HepG2 (cell line): ENCODE measurements at regions not wholly inside any gene's neighbourhood (a gene's known extent, or its start where the extent isn't known, plus 50 kb on each side); places are given as distances from the start of the nearest gene placed in this dataset.

Experiments
- ATAC-seq: fragments of 200-7000 bp; cut with Tn5 transposase; 3 replicates; pipeline ENCODE4 v1.9.1; 2020; ENCODE audit warnings: mild to moderate bottlenecking, moderate library complexity
- BruUV-seq: library from RNA; stranded (reverse); fragments of 400-500 nt; replicated peaks from 2 replicates; lab custom pipeline; 2021; lab: Mats Ljungman, UMichigan
- CTCF ChIA-PET: fragments of 300-600 bp; formaldehyde crosslinking; extraction: SDS; loops from one replicate; lab custom pipeline; 2021; ENCODE audit warnings: low total read pairs, inconsistent platforms, low intra/inter-chr PET ratio; lab: Yijun Ruan, JAX
- POLR2A ChIA-PET: fragments of 350-600 bp; sonication (Branson Sonifier 250); formaldehyde crosslinking; loops from one replicate; lab custom pipeline; 2020; ENCODE audit warnings: antibody characterized with exemption, inconsistent platforms; lab: Yijun Ruan, JAX
- DNase-seq: peaks from one replicate; pipeline ENCODE4 v3.0.0-alpha.2; 2015; ENCODE audit warnings: low spot score
- FAIRE-seq: peaks from 3 replicates; lab custom pipeline; 2011; peaks lifted over from hg19 to GRCh38; lab: Jason Lieb, UNC
- H2AFZ ChIP-seq: one replicate; pipeline ENCODE4 v1.6.1; 2011; ENCODE audit warnings: low read length, inconsistent platforms
- H3K27ac ChIP-seq: fragments of 300-600 bp; 3 replicates; pipeline ENCODE4 v1.8.0; 2011; ENCODE audit warnings: mixed run types, mild to moderate bottlenecking, mixed read lengths, low read length, inconsistent platforms; ENCODE audit not compliant: insufficient read depth; ENCODE audit errors: extremely low read length
- H3K27me3 ChIP-seq, 2 experiments: fragments of 200-600 bp in 1 of 2; 2 replicates in 1 of 2; 3 replicates in 1 of 2; pipeline versions ENCODE4 v1.6.0 to v1.8.0; 2011; ENCODE audit warnings: low read length in 2 of 2, mild to moderate bottlenecking in 2 of 2, moderate library complexity in 2 of 2, inconsistent platforms in 1 of 2; ENCODE audit not compliant: insufficient read depth in 2 of 2, control insufficient read depth in 1 of 2
- H3K36me3 ChIP-seq, 2 experiments: fragments of 200-600 bp in 1 of 2; replicated peaks in 1 of 2; 2 replicates in 1 of 2; 3 replicates in 1 of 2; pipeline versions ENCODE4 v1.5.1 to v1.8.0; 2011; ENCODE audit warnings: low read length in 2 of 2, inconsistent platforms in 1 of 2; ENCODE audit not compliant: insufficient read depth in 2 of 2, control insufficient read depth in 1 of 2
- H3K4me1 ChIP-seq: 2 replicates; pipeline ENCODE4 v1.5.1; 2012; ENCODE audit warnings: low read length, inconsistent platforms; ENCODE audit not compliant: insufficient read depth
- H3K4me2 ChIP-seq: 2 replicates; pipeline ENCODE4 v1.6.0; 2011; ENCODE audit warnings: low read depth, low read length, inconsistent platforms
- H3K4me3 ChIP-seq, 3 experiments: fragments of 200-600 bp in 1 of 3; sonication (generic), shearing (Covaris generic) in 1 of 3; replicated peaks in 1 of 3; 2 replicates each; pipeline ENCODE4 v1.5.1; 2011 to 2016; ENCODE audit warnings: low read length in 3 of 3, inconsistent platforms in 2 of 3, low read depth in 2 of 3, mild to moderate bottlenecking in 2 of 3, control low read depth in 1 of 3, mixed read lengths in 1 of 3; ENCODE audit not compliant: insufficient read depth in 1 of 3
- H3K79me2 ChIP-seq: one replicate; pipeline ENCODE4 v1.6.1; 2011; ENCODE audit warnings: low read length, inconsistent platforms; ENCODE audit not compliant: insufficient read depth
- H3K9ac ChIP-seq: 2 replicates; pipeline ENCODE4 v1.6.0; 2011; ENCODE audit warnings: mild to moderate bottlenecking, low read depth, low read length, inconsistent platforms; ENCODE audit not compliant: insufficient read depth
- H3K9me3 ChIP-seq: 2 replicates; pipeline ENCODE4 v1.5.1; 2012; ENCODE audit warnings: mild to moderate bottlenecking, low read length
- H4K20me1 ChIP-seq: 2 replicates; pipeline ENCODE4 v1.6.0; 2011; ENCODE audit warnings: inconsistent platforms, mild to moderate bottlenecking, low read length, moderate library complexity; ENCODE audit not compliant: insufficient read depth
- RAD51 ChIP-seq: fragments of 450-650 bp; IDR thresholded peaks from 2 replicates; pipeline ENCODE4 v1.6.1; 2016; ENCODE audit warnings: borderline replicate concordance
- RBFOX2 ChIP-seq: fragments of 200-400 bp; formaldehyde crosslinking; IDR thresholded peaks from 2 replicates; pipeline ENCODE4 v1.6.1; 2017; ENCODE audit warnings: low read depth, mild to moderate bottlenecking, low read length
- RBM39 ChIP-seq: fragments of 200-400 bp; formaldehyde crosslinking; IDR thresholded peaks from one replicate; pipeline ENCODE4 v1.6.1; 2018; ENCODE audit warnings: antibody characterized with exemption, mild to moderate bottlenecking, low read depth, low read length; ENCODE audit not compliant: poor library complexity, severe bottlenecking
- RFX1 ChIP-seq: fragments of 450-650 bp; IDR thresholded peaks from 2 replicates; pipeline ENCODE4 v1.6.1; 2017
- STAG1 ChIP-seq: sonication (generic); formaldehyde crosslinking; IDR thresholded peaks from 2 replicates; pipeline ENCODE4 v1.4.0; 2020; ENCODE audit warnings: missing genetic modification reagents
- THAP11 ChIP-seq: IDR thresholded peaks from 2 replicates; pipeline ENCODE4 v1.6.1; 2016; ENCODE audit warnings: missing biosample characterization, missing genetic modification reagents
- ZFYVE20 ChIP-seq: sonication (generic); formaldehyde crosslinking; IDR thresholded peaks from 2 replicates; pipeline ENCODE4 v1.8.0; 2023; ENCODE audit warnings: low read depth, mild to moderate bottlenecking, moderate library complexity, missing genetic modification reagents, borderline replicate concordance
- WGBS: methylation state at CpG from one replicate; pipeline ENCODE4 v1.1.6; 2017; ENCODE audit warnings: low lambda C conversion rate; 5-methylcytosine and 5-hydroxymethylcytosine counted together
- in situ Hi-C: cut with HindIII; loops from 2 replicates; pipeline ENCODE4 v1.10.0; 2017; ENCODE audit warnings: low pct_unique_long_range_greater_than_20kb; ENCODE audit not compliant: extremely low pct_ligation_motif_present
- intact Hi-C: fragments of 100-400 bp; cut with micrococcal nuclease; formaldehyde crosslinking; loops from one replicate; pipeline ENCODE4 v1.10.0; 2022; ENCODE audit not compliant: unreplicated experiment
- TF ChIP-seq, protein P1 (sequence below), 2 experiments: sonication (generic) in 1 of 2; formaldehyde crosslinking in 1 of 2; IDR thresholded peaks; 2 replicates each; pipeline versions ENCODE4 v1.4.0 to v1.6.1; 2016 to 2020; ENCODE audit warnings: borderline replicate concordance in 1 of 2, low read depth in 1 of 2, mild to moderate bottlenecking in 1 of 2, missing genetic modification reagents in 1 of 2
- TF ChIP-seq, protein P2 (sequence below): sonication (generic); formaldehyde crosslinking; IDR thresholded peaks from 2 replicates; pipeline ENCODE4 v1.8.1; 2023; ENCODE audit warnings: mild to moderate bottlenecking, missing genetic modification reagents, borderline replicate concordance
- TF ChIP-seq, protein P3 (sequence below): sonication (generic); formaldehyde crosslinking; IDR thresholded peaks from 2 replicates; pipeline ENCODE4 v1.8.0; 2022; ENCODE audit warnings: missing genetic modification reagents, low read depth, mild to moderate bottlenecking, borderline replicate concordance
- TF ChIP-seq, protein P4 (sequence below): sonication (generic); formaldehyde crosslinking; IDR thresholded peaks from 2 replicates; pipeline ENCODE4 v1.5.1; 2020; ENCODE audit warnings: missing genetic modification reagents, mild to moderate bottlenecking, borderline replicate concordance

DNA sequence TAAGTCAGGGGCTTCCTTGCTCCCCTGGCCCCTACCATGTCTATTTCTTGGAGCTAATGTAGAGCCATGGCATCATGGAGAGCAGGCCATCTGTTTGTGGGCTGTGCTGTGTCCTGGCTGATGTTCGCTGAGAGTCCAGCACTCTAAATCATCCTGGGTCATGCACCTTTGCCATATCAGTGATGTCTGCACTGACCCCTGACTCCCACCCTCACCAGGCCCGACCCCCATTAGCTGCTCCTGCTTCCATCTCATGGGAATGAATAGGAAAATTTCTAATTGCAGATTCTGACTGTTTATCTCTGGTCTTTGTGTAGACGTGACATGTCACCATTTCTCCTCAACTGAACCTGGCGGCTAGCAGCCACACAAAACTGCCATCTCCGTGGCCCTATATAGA is 236.9 kb downstream of the NSG2 start:
- 14% methylated on average over 4 of the region's 5 CpGs for WGBS
- H3K27me3 ChIP-seq: peaks cover 0 to 9% of the 10 kb centered on the region in 2 experiments; a peak in 1 of 5 replicates
- POLR2A ChIA-PET: no interaction called here

More for the DNA sequence above, 236.9 kb downstream of the NSG2 start:
- Histone ChIP-seq H3K9ac (no peak overlapping the region), H3K4me1 (no peaks in the 10 kb centered on the region), H3K79me2 (no peaks in the 10 kb centered on the region), H3K9me3 (no peaks in the 10 kb centered on the region), H2AFZ (no peak overlapping the region), H3K36me3 (no peaks in the 10 kb centered on the region), H4K20me1 (no peaks in the 10 kb centered on the region), H3K4me3 (no peak overlapping the region), H3K4me2 (no peak overlapping the region), H3K27ac (no peak overlapping the region)
- FAIRE-seq (no peak), ATAC-seq (no peak), DNase-seq (no peak)
- CTCF ChIA-PET: no interaction called here
- TF ChIP-seq, protein P1, sequence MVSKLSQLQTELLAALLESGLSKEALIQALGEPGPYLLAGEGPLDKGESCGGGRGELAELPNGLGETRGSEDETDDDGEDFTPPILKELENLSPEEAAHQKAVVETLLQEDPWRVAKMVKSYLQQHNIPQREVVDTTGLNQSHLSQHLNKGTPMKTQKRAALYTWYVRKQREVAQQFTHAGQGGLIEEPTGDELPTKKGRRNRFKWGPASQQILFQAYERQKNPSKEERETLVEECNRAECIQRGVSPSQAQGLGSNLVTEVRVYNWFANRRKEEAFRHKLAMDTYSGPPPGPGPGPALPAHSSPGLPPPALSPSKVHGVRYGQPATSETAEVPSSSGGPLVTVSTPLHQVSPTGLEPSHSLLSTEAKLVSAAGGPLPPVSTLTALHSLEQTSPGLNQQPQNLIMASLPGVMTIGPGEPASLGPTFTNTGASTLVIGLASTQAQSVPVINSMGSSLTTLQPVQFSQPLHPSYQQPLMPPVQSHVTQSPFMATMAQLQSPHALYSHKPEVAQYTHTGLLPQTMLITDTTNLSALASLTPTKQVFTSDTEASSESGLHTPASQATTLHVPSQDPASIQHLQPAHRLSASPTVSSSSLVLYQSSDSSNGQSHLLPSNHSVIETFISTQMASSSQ (IDR thresholded peaks at IDR 0.05; ENCODE audit: low read depth): no peak
- TF ChIP-seq, protein P1 (CRISPR knock-in tag; IDR thresholded peaks at IDR 0.05; ENCODE audit: borderline replicate concordance): no peak
- TF ChIP-seq STAG1 (CRISPR knock-in tag): no peak
- TF ChIP-seq RBM39: no peak
- no peak for TF ChIP-seq ZFYVE20 (CRISPR knock-in tag)
- TF ChIP-seq RAD51: no peak
- TF ChIP-seq, protein P2, sequence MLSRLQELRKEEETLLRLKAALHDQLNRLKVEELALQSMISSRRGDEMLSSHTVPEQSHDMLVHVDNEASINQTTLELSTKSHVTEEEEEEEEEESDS (CRISPR knock-in tag): no peak
- TF ChIP-seq, protein P3, sequence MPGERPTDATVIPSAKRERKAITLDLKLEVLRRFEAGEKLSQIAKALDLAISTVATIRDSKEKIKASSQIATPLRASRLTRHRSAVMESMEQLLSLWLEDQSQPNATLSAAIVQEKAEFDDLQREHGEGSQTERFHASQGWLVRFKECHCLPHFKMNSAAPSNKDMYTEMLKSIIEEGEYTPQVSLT: no peak
- TF ChIP-seq, protein P4, sequence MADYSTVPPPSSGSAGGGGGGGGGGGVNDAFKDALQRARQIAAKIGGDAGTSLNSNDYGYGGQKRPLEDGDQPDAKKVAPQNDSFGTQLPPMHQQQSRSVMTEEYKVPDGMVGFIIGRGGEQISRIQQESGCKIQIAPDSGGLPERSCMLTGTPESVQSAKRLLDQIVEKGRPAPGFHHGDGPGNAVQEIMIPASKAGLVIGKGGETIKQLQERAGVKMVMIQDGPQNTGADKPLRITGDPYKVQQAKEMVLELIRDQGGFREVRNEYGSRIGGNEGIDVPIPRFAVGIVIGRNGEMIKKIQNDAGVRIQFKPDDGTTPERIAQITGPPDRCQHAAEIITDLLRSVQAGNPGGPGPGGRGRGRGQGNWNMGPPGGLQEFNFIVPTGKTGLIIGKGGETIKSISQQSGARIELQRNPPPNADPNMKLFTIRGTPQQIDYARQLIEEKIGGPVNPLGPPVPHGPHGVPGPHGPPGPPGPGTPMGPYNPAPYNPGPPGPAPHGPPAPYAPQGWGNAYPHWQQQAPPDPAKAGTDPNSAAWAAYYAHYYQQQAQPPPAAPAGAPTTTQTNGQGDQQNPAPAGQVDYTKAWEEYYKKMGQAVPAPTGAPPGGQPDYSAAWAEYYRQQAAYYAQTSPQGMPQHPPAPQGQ (CRISPR knock-in tag): no peak
- no peak for TF ChIP-seq THAP11 (CRISPR knock-in tag)
- no peak for TF ChIP-seq RBFOX2
- TF ChIP-seq RFX1: no peak
- intact Hi-C loops (no loop called here), in situ Hi-C loops (no loop called here)
- no TSS peak for BruUV-seq
